HL-60 (cell line): ENCODE measurements at regions not wholly inside any gene's neighbourhood (a gene's known extent, or its start where the extent isn't known, plus 50 kb on each side); places are given as distances from the start of the nearest gene placed in this dataset.

ENCODE experiments used
- CTCF ChIP-seq: IDR thresholded peaks from one replicate; pipeline ENCODE4 v1.5.1; 2011; ENCODE audit warnings: low read length, control low read depth, inconsistent platforms; ENCODE audit not compliant: insufficient read depth
- GABPA ChIP-seq: IDR thresholded peaks from 2 replicates; pipeline ENCODE4 v1.6.1; 2012; ENCODE audit warnings: low read depth
- POLR2AphosphoS5 ChIP-seq: IDR thresholded peaks from 2 replicates; pipeline ENCODE4 v1.6.1; 2012; ENCODE audit warnings: low read depth
- REST ChIP-seq: IDR thresholded peaks from 2 replicates; pipeline ENCODE4 v1.6.1; 2012; ENCODE audit warnings: low read depth; ENCODE audit not compliant: insufficient replicate concordance
- SPI1 ChIP-seq: IDR thresholded peaks from 2 replicates; pipeline ENCODE4 v1.6.1; 2012; ENCODE audit warnings: low read depth, mild to moderate bottlenecking, borderline replicate concordance

DNA sequence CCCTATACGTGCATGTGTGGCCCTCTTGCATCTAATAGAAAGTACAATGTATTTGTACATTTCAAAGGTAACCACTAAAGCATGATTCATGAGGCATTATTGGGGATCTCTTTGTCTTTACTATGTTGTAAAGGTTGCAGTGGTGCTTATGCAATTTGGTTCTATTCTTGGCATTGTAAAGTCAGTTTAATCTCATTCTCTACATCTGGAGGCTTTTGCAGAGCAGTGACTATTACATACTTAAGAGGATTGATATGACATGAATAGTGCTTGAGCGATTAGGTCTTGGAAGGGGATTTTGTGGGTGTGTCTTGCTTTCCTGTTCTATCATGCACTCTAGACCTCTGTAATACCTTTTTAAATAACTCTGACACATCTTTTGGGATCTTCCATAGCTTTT lies 610.0 kb downstream of the EFNB2 start:
- no peak for TF ChIP-seq CTCF
- TF ChIP-seq POLR2AphosphoS5 = no peak
- no peak for TF ChIP-seq REST
- no peak for TF ChIP-seq SPI1
- TF ChIP-seq GABPA = no peak
